Keratinocyte (primary cell): ENCODE measurements at regions not wholly inside any gene's neighbourhood (a gene's known extent, or its start where the extent isn't known, plus 50 kb on each side); places are given as distances from the start of the nearest gene placed in this dataset.

Source experiments
- DNase-seq: peaks from one replicate; pipeline ENCODE4 v3.0.0-alpha.2; 2011; ENCODE audit warnings: low read depth, missing footprints, low spot score
- FAIRE-seq: peaks from 2 replicates; lab custom pipeline; 2011; peaks lifted over from hg19 to GRCh38; lab: Jason Lieb, UNC
- H2AFZ ChIP-seq: 2 replicates; pipeline ENCODE4 v1.6.0; 2012; ENCODE audit warnings: low read length, control low read depth, inconsistent platforms; ENCODE audit not compliant: control insufficient read depth
- H3K27ac ChIP-seq: 2 replicates; pipeline ENCODE4 v1.5.1; 2011; ENCODE audit warnings: low read length; ENCODE audit not compliant: control insufficient read depth, insufficient read depth
- H3K27me3 ChIP-seq: 3 replicates; pipeline ENCODE4 v1.6.0; 2011; ENCODE audit warnings: low read length; ENCODE audit not compliant: control insufficient read depth, insufficient read depth; ENCODE audit errors: extremely low read depth
- H3K36me3 ChIP-seq, 2 experiments: 2 replicates in 1 of 2; 3 replicates in 1 of 2; pipeline ENCODE4 v1.5.1; 2011; ENCODE audit warnings: low read length in 2 of 2, mild to moderate bottlenecking in 1 of 2; ENCODE audit not compliant: control insufficient read depth in 2 of 2, insufficient read depth in 2 of 2; ENCODE audit errors: extremely low read depth in 1 of 2
- H3K4me1 ChIP-seq: 3 replicates; pipeline ENCODE4 v1.5.1; 2011; ENCODE audit warnings: low read length; ENCODE audit not compliant: control insufficient read depth, insufficient read depth; ENCODE audit errors: extremely low read depth
- H3K4me2 ChIP-seq: 3 replicates; pipeline ENCODE4 v1.6.0; 2011; ENCODE audit warnings: low read depth, low read length; ENCODE audit not compliant: control insufficient read depth, insufficient read depth; ENCODE audit errors: extremely low read depth
- H3K4me3 ChIP-seq, 3 experiments: fragments of 200-600 bp in 1 of 3; sonication (generic) in 1 of 3; 2 replicates in 2 of 3; 3 replicates in 1 of 3; pipeline ENCODE4 v1.5.1; 2011 to 2016; ENCODE audit warnings: low read length in 3 of 3, mild to moderate bottlenecking in 3 of 3, control low read depth in 2 of 3, inconsistent platforms in 1 of 3, low read depth in 1 of 3, mixed read lengths in 1 of 3, mixed run types in 1 of 3, moderate library complexity in 1 of 3; ENCODE audit not compliant: control insufficient read depth in 2 of 3, insufficient read depth in 2 of 3; ENCODE audit errors: extremely low read depth in 1 of 3
- H3K79me2 ChIP-seq: 2 replicates; pipeline ENCODE4 v1.6.0; 2012; ENCODE audit warnings: low read length; ENCODE audit not compliant: control insufficient read depth, insufficient read depth
- H3K9ac ChIP-seq: 3 replicates; pipeline ENCODE4 v1.6.0; 2011; ENCODE audit warnings: low read length; ENCODE audit not compliant: control insufficient read depth, insufficient read depth; ENCODE audit errors: extremely low read depth
- H3K9me1 ChIP-seq: 3 replicates; pipeline ENCODE4 v1.6.0; 2011; ENCODE audit warnings: low read length; ENCODE audit not compliant: control insufficient read depth, insufficient read depth; ENCODE audit errors: extremely low read depth
- H3K9me3 ChIP-seq: 2 replicates; pipeline ENCODE4 v1.5.1; 2012; ENCODE audit warnings: low read depth, low read length; ENCODE audit not compliant: control insufficient read depth
- H4K20me1 ChIP-seq: 3 replicates; pipeline ENCODE4 v1.6.0; 2011; ENCODE audit warnings: low read length; ENCODE audit not compliant: control insufficient read depth, insufficient read depth; ENCODE audit errors: extremely low read depth
- CTCF ChIP-seq, 3 experiments: IDR thresholded peaks in 1 of 3; conservative IDR thresholded peaks in 1 of 3; optimal IDR thresholded peaks in 1 of 3; 2 replicates in 2 of 3; 3 replicates in 1 of 3; pipeline versions ENCODE3 to v1.5.1; 2011; ENCODE audit warnings: low read length in 3 of 3, mild to moderate bottlenecking in 3 of 3, moderate library complexity in 2 of 3, control low read depth in 1 of 3, inconsistent platforms in 1 of 3; ENCODE audit not compliant: insufficient read depth in 2 of 3; ENCODE audit errors: extremely low read depth in 1 of 3
- EZH2 ChIP-seq: IDR thresholded peaks from one replicate; pipeline ENCODE4 v1.6.1; 2012; ENCODE audit warnings: inconsistent platforms, mild to moderate bottlenecking, low read length, moderate library complexity
- dilution Hi-C: fragments of 300-500 bp; cut with MboI; formaldehyde crosslinking; loops from one replicate; pipeline ENCODE4 v1.7.0; 2020; ENCODE audit warnings: low sequenced_read_pairs; ENCODE audit not compliant: extremely low pct_ligation_motif_present

GRCh38 chr4:182975806-182976205 is 58.6 kb upstream of the DCTD start:
- no peak overlapping the region for H3K4me3 ChIP-seq
- dilution Hi-C loops: no loop called here

GRCh38 chr4:182973941-182974340 is 56.8 kb upstream of the DCTD start:
- dilution Hi-C loops: no loop called here
- H3K4me2 ChIP-seq: no peak overlapping the region
- TF ChIP-seq EZH2: no peak
- TF ChIP-seq CTCF (optimal IDR thresholded peaks at IDR 0.05 in 1 of 3, IDR thresholded peaks at IDR 0.05 in 1 of 3, conservative IDR thresholded peaks at IDR 0.05 in 1 of 3; ENCODE audit: extremely low read depth in 1 of 3, insufficient read depth in 2 of 3, low read length in 3 of 3): no peak
- no peak overlapping the region for H3K9ac ChIP-seq
- no peaks in the 10 kb centered on the region for H3K79me2 ChIP-seq
- no peak overlapping the region for H3K4me3 ChIP-seq
- H4K20me1 ChIP-seq: no peaks in the 10 kb centered on the region
- no peaks in the 10 kb centered on the region for H3K9me3 ChIP-seq
- no peaks in the 10 kb centered on the region for H3K36me3 ChIP-seq
- no peaks in the 10 kb centered on the region for H3K9me1 ChIP-seq
- no peak overlapping the region for H2AFZ ChIP-seq
- no peaks in the 10 kb centered on the region for H3K27me3 ChIP-seq
- peaks cover 28% of the 10 kb centered on the region for H3K4me1 ChIP-seq
- FAIRE-seq (no peak), DNase-seq (no peak)
- H3K27ac ChIP-seq: no peak overlapping the region

More at GRCh38 chr4:182975806-182976205, 58.6 kb upstream of the DCTD start:
- Histone ChIP-seq H3K9me3 (no peaks in the 10 kb centered on the region), H3K4me2 (peak overlapping the region; percentile 74), H4K20me1 (no peaks in the 10 kb centered on the region), H2AFZ (peak overlapping the region; percentile 39), H3K4me1 (peaks cover 23% of the 10 kb centered on the region), H3K79me2 (no peaks in the 10 kb centered on the region), H3K36me3 (no peaks in the 10 kb centered on the region), H3K9me1 (no peaks in the 10 kb centered on the region), H3K9ac (peak overlapping the region; percentile 57), H3K27ac (peak overlapping the region; percentile 95), H3K27me3 (no peaks in the 10 kb centered on the region)
- FAIRE-seq: peak; percentile 98
- no peak for TF ChIP-seq CTCF (optimal IDR thresholded peaks at IDR 0.05 in 1 of 3, IDR thresholded peaks at IDR 0.05 in 1 of 3, conservative IDR thresholded peaks at IDR 0.05 in 1 of 3; ENCODE audit: extremely low read depth in 1 of 3, insufficient read depth in 2 of 3, low read length in 3 of 3)
- TF ChIP-seq EZH2: no peak
- DNase-seq: peak; percentile 83
